Spleen (tissue), 11 donors: ENCODE measurements at regions not wholly inside any gene's neighbourhood (a gene's known extent, or its start where the extent isn't known, plus 50 kb on each side); places are given as distances from the start of the nearest gene placed in this dataset.
A peak's percentile ranks its signal among the peaks of the same experiment; 100 is the strongest.

ENCODE experiments used
- DNase-seq: peaks from one replicate; pipeline ENCODE4 v3.0.0-alpha.2; 2020
- H3K27ac ChIP-seq, 8 donors: fragments of 200-600 bp; sonication (generic) in 7 of 8; 1 replicate in 4 of 8; 2 replicates in 4 of 8; pipeline versions ENCODE4 v1.5.0 to v1.8.0; 2016 to 2021; ENCODE audit warnings: inconsistent platforms in 4 of 8, mild to moderate bottlenecking in 4 of 8, moderate library complexity in 1 of 8
- H3K27me3 ChIP-seq, 7 donors: fragments of 200-600 bp; sonication (generic) in 6 of 7; replicated peaks in 1 of 7; 1 replicate in 4 of 7; 2 replicates in 3 of 7; pipeline versions ENCODE4 v1.5.0 to v1.8.0; 2016 to 2021; ENCODE audit warnings: inconsistent platforms in 3 of 7, mild to moderate bottlenecking in 1 of 7
- H3K36me3 ChIP-seq, 6 donors: fragments of 200-600 bp; sonication (generic) in 5 of 6; 1 replicate in 4 of 6; 2 replicates in 2 of 6; pipeline versions ENCODE4 v1.5.0 to v1.8.0; 2016 to 2021; ENCODE audit warnings: inconsistent platforms in 2 of 6
- H3K4me1 ChIP-seq, 6 donors: fragments of 200-600 bp; sonication (generic) in 5 of 6; 1 replicate in 3 of 6; 2 replicates in 3 of 6; pipeline versions ENCODE4 v1.5.0 to v1.8.0; 2016 to 2021; ENCODE audit warnings: inconsistent platforms in 3 of 6
- H3K4me3 ChIP-seq, 8 donors: fragments of 200-600 bp; sonication (generic) in 7 of 8; 1 replicate in 4 of 8; 2 replicates in 4 of 8; pipeline versions ENCODE4 v1.5.0 to v1.8.0; 2016 to 2021; ENCODE audit warnings: inconsistent platforms in 4 of 8, mild to moderate bottlenecking in 4 of 8, moderate library complexity in 2 of 8
- H3K9me3 ChIP-seq, 8 donors: fragments of 200-600 bp; sonication (generic) in 7 of 8; 1 replicate in 4 of 8; 2 replicates in 4 of 8; pipeline versions ENCODE4 v1.5.0 to v1.8.0; 2016 to 2021; ENCODE audit warnings: inconsistent platforms in 4 of 8
- POLR2A ChIP-seq, 3 donors: fragments of 450-650 bp; IDR thresholded peaks; one replicate each; pipeline ENCODE4 v1.5.1; 2017; ENCODE audit warnings: antibody characterized with exemption in 3 of 3, mild to moderate bottlenecking in 1 of 3
- POLR2AphosphoS5 ChIP-seq, 3 donors: sonication (generic); formaldehyde crosslinking; IDR thresholded peaks; one replicate each; pipeline ENCODE4 v1.5.1; 2017; ENCODE audit warnings: antibody characterized with exemption in 3 of 3
- WGBS, 5 donors: extraction: QIAGEN DNeasy Blood & Tissue Kit in 3 of 5; methylation state at CpG; one replicate each; pipeline versions ENCODE4 v1.1.5 to v1.1.7; 2013 to 2018; 5-methylcytosine and 5-hydroxymethylcytosine counted together
- intact Hi-C: fragments of 100-400 bp; cut with DNase I; formaldehyde crosslinking; loops from one replicate; pipeline ENCODE4 v1.15.0; 2023; ENCODE audit warnings: low total_unique reads
- TF ChIP-seq, protein P1 (sequence below), 11 experiments: fragments of 200-600 bp in 7 of 11; fragments of 450-650 bp in 4 of 11; sonication (generic) in 4 of 11; IDR thresholded peaks in 8 of 11; conservative IDR thresholded peaks in 3 of 11; 1 replicate in 7 of 11; 2 replicates in 4 of 11; pipeline versions ENCODE4 v1.4.0 to v1.8.0; 2016 to 2021; ENCODE audit warnings: antibody characterized with exemption in 11 of 11, inconsistent platforms in 4 of 11, mild to moderate bottlenecking in 1 of 11
- donor health status: healthy with polysubstance abuse.
- donor health status: DM: no; HTN: no; CAD: no; lungs with moderate emphysema.
- donor health status: DM: no; HTN: no; CAD: no.
- donor health status: Bipolar disorder and iron deficiency.
- donor health status: healthy.
- donor health status: DM: no; HTN: no; CAD: no.
- donor health status: DM: yes; HTN: yes; CAD: no.

GRCh38 chr16:79756571-79756970 is 156.0 kb upstream of the MAF start:
- DNase-seq: no peak
- intact Hi-C loops: no loop called here

DNA sequence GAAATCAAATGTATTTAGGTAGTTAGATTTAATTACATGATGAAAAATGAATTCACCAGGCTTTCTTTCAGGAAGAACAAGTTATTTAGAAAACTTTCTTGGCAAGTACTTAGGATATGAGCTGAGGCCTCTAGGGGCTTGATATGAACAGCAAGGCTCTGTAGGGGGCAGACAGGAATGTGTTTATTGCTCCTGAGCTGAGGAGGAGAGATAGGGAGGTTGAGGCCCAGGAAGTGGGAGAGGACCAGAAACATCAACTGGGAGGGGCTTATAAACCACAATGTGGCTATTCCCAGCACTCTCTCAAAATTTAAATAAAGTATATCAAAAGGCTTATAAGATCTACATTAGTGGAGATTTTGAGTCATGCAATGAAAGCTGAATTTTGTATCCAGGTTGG is 154.0 kb upstream of the MAF start:
- H3K27ac ChIP-seq: peak overlapping the region in 2 of 8 donors; percentile 20 to 33
- TF ChIP-seq POLR2A (IDR thresholded peaks at IDR 0.05) (no peak), POLR2AphosphoS5 (IDR thresholded peaks at IDR 0.05) (no peak)
- TF ChIP-seq, protein P1, sequence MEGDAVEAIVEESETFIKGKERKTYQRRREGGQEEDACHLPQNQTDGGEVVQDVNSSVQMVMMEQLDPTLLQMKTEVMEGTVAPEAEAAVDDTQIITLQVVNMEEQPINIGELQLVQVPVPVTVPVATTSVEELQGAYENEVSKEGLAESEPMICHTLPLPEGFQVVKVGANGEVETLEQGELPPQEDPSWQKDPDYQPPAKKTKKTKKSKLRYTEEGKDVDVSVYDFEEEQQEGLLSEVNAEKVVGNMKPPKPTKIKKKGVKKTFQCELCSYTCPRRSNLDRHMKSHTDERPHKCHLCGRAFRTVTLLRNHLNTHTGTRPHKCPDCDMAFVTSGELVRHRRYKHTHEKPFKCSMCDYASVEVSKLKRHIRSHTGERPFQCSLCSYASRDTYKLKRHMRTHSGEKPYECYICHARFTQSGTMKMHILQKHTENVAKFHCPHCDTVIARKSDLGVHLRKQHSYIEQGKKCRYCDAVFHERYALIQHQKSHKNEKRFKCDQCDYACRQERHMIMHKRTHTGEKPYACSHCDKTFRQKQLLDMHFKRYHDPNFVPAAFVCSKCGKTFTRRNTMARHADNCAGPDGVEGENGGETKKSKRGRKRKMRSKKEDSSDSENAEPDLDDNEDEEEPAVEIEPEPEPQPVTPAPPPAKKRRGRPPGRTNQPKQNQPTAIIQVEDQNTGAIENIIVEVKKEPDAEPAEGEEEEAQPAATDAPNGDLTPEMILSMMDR (IDR thresholded peaks at IDR 0.05 in 8 of 11, conservative IDR thresholded peaks at IDR 0.05 in 3 of 11): no peak
- no peak overlapping the region for H3K4me3 ChIP-seq
- H3K36me3 ChIP-seq: no peaks in the 10 kb centered on the region
- no peak for DNase-seq
- H3K4me1 ChIP-seq: peaks cover 0 to 3% (median 0%) of the 10 kb centered on the region in 6 donors
- H3K9me3 ChIP-seq: peaks cover 0 to 6% (median 0%) of the 10 kb centered on the region in 8 donors
- H3K27me3 ChIP-seq: peaks cover 0 to 3% (median 0%) of the 10 kb centered on the region in 7 donors
- intact Hi-C loops: no loop called here

More at GRCh38 chr16:79756571-79756970, 156.0 kb upstream of the MAF start:
- TF ChIP-seq, protein P1 (IDR thresholded peaks at IDR 0.05 in 8 of 11, conservative IDR thresholded peaks at IDR 0.05 in 3 of 11): no peak
- TF ChIP-seq POLR2AphosphoS5 (IDR thresholded peaks at IDR 0.05): no peak
- TF ChIP-seq POLR2A (IDR thresholded peaks at IDR 0.05): no peak
- H3K4me3 ChIP-seq: no peak overlapping the region
- H3K27ac ChIP-seq: no peak overlapping the region
- H3K9me3 ChIP-seq: no peaks in the 10 kb centered on the region
- peaks cover 0 to 3% (median 0%) of the 10 kb centered on the region in 6 donors for H3K4me1 ChIP-seq
- 83 to 95% (median 90%) methylated on average over 5 of the region's 5 CpGs for WGBS, 5 donors
- H3K36me3 ChIP-seq: no peaks in the 10 kb centered on the region
- H3K27me3 ChIP-seq: peaks cover 0 to 3% (median 0%) of the 10 kb centered on the region in 7 donors

DNA sequence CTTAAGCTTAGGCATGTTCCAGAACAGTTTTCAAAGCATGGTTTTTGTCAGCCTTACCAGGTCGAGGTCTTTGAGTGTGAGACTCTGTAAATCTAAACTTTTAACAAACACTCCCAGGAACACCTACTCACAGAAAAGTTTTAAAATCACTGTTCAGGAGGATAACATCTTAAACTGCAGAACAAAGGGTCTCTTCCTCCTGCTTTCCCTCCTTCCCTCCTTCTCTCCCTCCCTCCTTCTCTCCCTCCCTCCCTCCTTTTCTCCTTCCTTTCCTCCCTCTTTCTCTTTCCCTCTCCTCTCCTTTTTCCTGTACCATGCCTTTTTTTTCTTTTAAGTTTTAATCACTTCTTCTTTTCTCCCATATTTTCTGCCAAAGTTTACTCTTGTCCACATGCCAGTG is 153.5 kb upstream of the MAF start:
- Histone ChIP-seq H3K27me3 (peaks cover 0 to 3% (median 0%) of the 10 kb centered on the region in 7 donors), H3K4me3 (no peak overlapping the region), H3K9me3 (peaks cover 0 to 7% (median 0%) of the 10 kb centered on the region in 8 donors), H3K4me1 (peaks cover 0 to 3% (median 0%) of the 10 kb centered on the region in 6 donors), H3K36me3 (no peaks in the 10 kb centered on the region), H3K27ac (peak overlapping the region in 2 of 8 donors; percentile 20 to 33)
- 41 to 76% (median 56%) methylated on average over 1 of the region's 1 CpG for WGBS, 5 donors
- intact Hi-C loops: no loop called here
- DNase-seq: no peak
- no peak for TF ChIP-seq POLR2A (IDR thresholded peaks at IDR 0.05)
- TF ChIP-seq, protein P1 (IDR thresholded peaks at IDR 0.05 in 8 of 11, conservative IDR thresholded peaks at IDR 0.05 in 3 of 11): no peak
- TF ChIP-seq POLR2AphosphoS5 (IDR thresholded peaks at IDR 0.05): no peak

GRCh38 chr16:79753286-79753685 is 152.7 kb upstream of the MAF start:
- H3K9me3 ChIP-seq: peaks cover 0 to 7% (median 0%) of the 10 kb centered on the region in 8 donors
- H3K27ac ChIP-seq: no peak overlapping the region
- DNase-seq: no peak
- H3K4me1 ChIP-seq: peaks cover 0 to 3% (median 0%) of the 10 kb centered on the region in 6 donors
- intact Hi-C loops: no loop called here
- 74 to 84% (median 81%) methylated on average over 2 of the region's 2 CpGs for WGBS, 5 donors
- TF ChIP-seq, protein P1 (IDR thresholded peaks at IDR 0.05 in 8 of 11, conservative IDR thresholded peaks at IDR 0.05 in 3 of 11): no peak
- TF ChIP-seq POLR2AphosphoS5 (IDR thresholded peaks at IDR 0.05): no peak
- TF ChIP-seq POLR2A (IDR thresholded peaks at IDR 0.05): no peak
- no peaks in the 10 kb centered on the region for H3K36me3 ChIP-seq
- H3K4me3 ChIP-seq: no peak overlapping the region
- H3K27me3 ChIP-seq: peaks cover 0 to 3% (median 0%) of the 10 kb centered on the region in 7 donors
